GM19351 (cell line): ENCODE measurements at regions not wholly inside any gene's neighbourhood (a gene's known extent, or its start where the extent isn't known, plus 50 kb on each side); places are given as distances from the start of the nearest gene placed in this dataset.
"Not testable (repeated sequence)": the region's sequence is repeated elsewhere in the genome, so short reads cannot be mapped to it uniquely, and the experiment has no call there.

Experiments used
- ATAC-seq: cut with Tn5 transposase; IDR thresholded peaks from one replicate; pipeline ENCODE4 v1.9.1; 2021; ENCODE audit warnings: mild to moderate bottlenecking, moderate library complexity; ENCODE audit not compliant: unreplicated experiment

- not testable (repeated sequence) for ATAC-seq
These were observed 51.1 kb downstream of the NBPF8 start for GRCh38 chr1:120465900-120466299.

- ATAC-seq: not testable (repeated sequence)
These were observed 62.8 kb downstream of the NBPF8 start for GRCh38 chr1:120477663-120478062.

- ATAC-seq: not testable (repeated sequence)
These were observed 63.6 kb downstream of the NBPF8 start for GRCh38 chr1:120478400-120478799.

GRCh38 chr1:120487542-120487941 is 72.7 kb downstream of the NBPF8 start:
- ATAC-seq: not testable (repeated sequence)

GRCh38 chr1:120489217-120489616 is 74.4 kb downstream of the NBPF8 start:
- not testable (repeated sequence) for ATAC-seq

- not testable (repeated sequence) for ATAC-seq
These were observed 82.3 kb downstream of the NBPF8 start for GRCh38 chr1:120497145-120497544.

- not testable (repeated sequence) for ATAC-seq
These were observed 88.4 kb downstream of the NBPF8 start for GRCh38 chr1:120503284-120503683.

GRCh38 chr1:120506352-120506751 is 91.5 kb downstream of the NBPF8 start:
- not testable (repeated sequence) for ATAC-seq

- not testable (repeated sequence) for ATAC-seq
These were observed 93.5 kb downstream of the NBPF8 start for GRCh38 chr1:120508351-120508750.

- not testable (repeated sequence) for ATAC-seq
These were observed 94.4 kb downstream of the NBPF8 start for GRCh38 chr1:120509258-120509657.

GRCh38 chr1:120513099-120513498 is 98.3 kb downstream of the NBPF8 start:
- ATAC-seq: not testable (repeated sequence)

- ATAC-seq: not testable (repeated sequence)
These were observed 98.7 kb downstream of the NBPF8 start for GRCh38 chr1:120513531-120513930.

GRCh38 chr1:120519196-120519595 is 104.4 kb downstream of the NBPF8 start:
- not testable (repeated sequence) for ATAC-seq

GRCh38 chr1:120524416-120524815 is 109.6 kb downstream of the NBPF8 start:
- ATAC-seq: not testable (repeated sequence)

GRCh38 chr1:120525386-120525785 is 110.6 kb downstream of the NBPF8 start:
- ATAC-seq: not testable (repeated sequence)

- not testable (repeated sequence) for ATAC-seq
These were observed 114.7 kb downstream of the NBPF8 start for GRCh38 chr1:120529475-120530089.

- not testable (repeated sequence) for ATAC-seq
These were observed 116.6 kb downstream of the NBPF8 start for GRCh38 chr1:120531455-120531854.

GRCh38 chr1:120534361-120535047 is 119.7 kb downstream of the NBPF8 start:
- peak; percentile 79 for ATAC-seq

GRCh38 chr1:120535052-120535451 is 120.2 kb downstream of the NBPF8 start:
- ATAC-seq: peak; percentile 71

- ATAC-seq: not testable (repeated sequence)
These were observed 126.6 kb downstream of the NBPF8 start for GRCh38 chr1:120541394-120541793.

- not testable (repeated sequence) for ATAC-seq
These were observed 127.5 kb downstream of the NBPF8 start for GRCh38 chr1:120542365-120542764.

GRCh38 chr1:120542940-120543339 is 128.1 kb downstream of the NBPF8 start:
- ATAC-seq: not testable (repeated sequence)
